DND-41 (cell line): ENCODE measurements at regions not wholly inside any gene's neighbourhood (a gene's known extent, or its start where the extent isn't known, plus 50 kb on each side); places are given as distances from the start of the nearest gene placed in this dataset.

Experiments
- ATAC-seq: fragments of 200-7000 bp; cut with Tn5 transposase; 3 replicates; pipeline ENCODE4 v1.9.1; 2021; ENCODE audit warnings: low read depth; ENCODE audit not compliant: insufficient read depth
- DNase-seq: peaks from one replicate; pipeline ENCODE4 v3.0.0-alpha.2; 2020
- H2AFZ ChIP-seq: 2 replicates; pipeline ENCODE4 v1.6.0; 2012; ENCODE audit warnings: low read depth, low read length
- H3K27ac ChIP-seq: 2 replicates; pipeline ENCODE4 v1.5.1; 2012; ENCODE audit warnings: low read length, inconsistent platforms
- H3K27me3 ChIP-seq: fragments of 200-600 bp; sonication (generic); 2 replicates; pipeline ENCODE4 v1.6.0; 2012; ENCODE audit warnings: low read length, mild to moderate bottlenecking, inconsistent platforms; ENCODE audit not compliant: insufficient read depth, poor library complexity
- H3K36me3 ChIP-seq: 2 replicates; pipeline ENCODE4 v1.5.1; 2012; ENCODE audit warnings: low read length, inconsistent platforms; ENCODE audit not compliant: insufficient read depth
- H3K4me1 ChIP-seq: 2 replicates; pipeline ENCODE4 v1.5.1; 2012; ENCODE audit warnings: mild to moderate bottlenecking, low read length; ENCODE audit not compliant: insufficient read depth
- H3K4me2 ChIP-seq: 2 replicates; pipeline ENCODE4 v1.6.0; 2012; ENCODE audit warnings: mild to moderate bottlenecking, moderate library complexity, low read length, inconsistent platforms; ENCODE audit not compliant: insufficient read depth
- H3K4me3 ChIP-seq, 2 experiments: fragments of 200-600 bp in 1 of 2; shearing (Covaris generic) in 1 of 2; 2 replicates each; pipeline ENCODE4 v1.5.1; 2012 to 2016; ENCODE audit warnings: inconsistent platforms in 2 of 2, low read length in 2 of 2, mild to moderate bottlenecking in 2 of 2, low read depth in 1 of 2, moderate library complexity in 1 of 2
- H3K79me2 ChIP-seq: 2 replicates; pipeline ENCODE4 v1.6.0; 2012; ENCODE audit warnings: low read length, inconsistent platforms; ENCODE audit not compliant: insufficient read depth
- H3K9ac ChIP-seq: 2 replicates; pipeline ENCODE4 v1.6.0; 2012; ENCODE audit warnings: low read depth, mild to moderate bottlenecking, inconsistent platforms, low read length, moderate library complexity
- H3K9me3 ChIP-seq: 2 replicates; pipeline ENCODE4 v1.5.1; 2012; ENCODE audit warnings: low read length, moderate library complexity, mild to moderate bottlenecking, inconsistent platforms; ENCODE audit not compliant: insufficient read depth, severe bottlenecking
- H4K20me1 ChIP-seq: 2 replicates; pipeline ENCODE4 v1.6.0; 2012; ENCODE audit warnings: low read length; ENCODE audit not compliant: insufficient read depth
- CTCF ChIP-seq: IDR thresholded peaks from 2 replicates; pipeline ENCODE4 v1.5.1; 2012; ENCODE audit warnings: borderline replicate concordance, low read length, moderate library complexity, mild to moderate bottlenecking; ENCODE audit not compliant: poor library complexity, severe bottlenecking; ENCODE audit errors: extremely low read depth
- EZH2 ChIP-seq: IDR thresholded peaks from 3 replicates; pipeline ENCODE4 v1.6.1; 2012; ENCODE audit warnings: borderline replicate concordance, low read depth, mild to moderate bottlenecking, moderate library complexity, low read length, inconsistent platforms; ENCODE audit not compliant: severe bottlenecking

GRCh38 chr14:97618401-97618800 is 821.2 kb downstream of the VRK1 start:
- no peak for TF ChIP-seq CTCF
- TF ChIP-seq EZH2 = no peak

GRCh38 chr14:97618917-97619690 is 821.9 kb downstream of the VRK1 start:
- Histone ChIP-seq H3K79me2 (no peaks in the 10 kb centered on the region), H3K9me3 (peaks cover 18% of the 10 kb centered on the region), H4K20me1 (no peaks in the 10 kb centered on the region), H3K4me1 (peaks cover 44% of the 10 kb centered on the region), H3K36me3 (no peaks in the 10 kb centered on the region), H3K4me2 (no peak overlapping the region), H3K9ac (peak overlapping the region; percentile 56), H3K27me3 (no peaks in the 10 kb centered on the region), H3K27ac (peak overlapping the region; percentile 83), H3K4me3 (no peak overlapping the region), H2AFZ (peak overlapping the region; percentile 52; the same call in 1 of the 2 replicates)
- ATAC-seq (0 out of 3 replicates have a peak, but pooled peaks have one; percentile 17), DNase-seq (no peak)
- TF ChIP-seq EZH2 = no peak
- TF ChIP-seq CTCF = no peak

More at GRCh38 chr14:97618401-97618800, 821.2 kb downstream of the VRK1 start:
- Histone ChIP-seq H3K4me1 (peaks cover 44% of the 10 kb centered on the region), H2AFZ (no peak overlapping the region), H3K4me2 (no peak overlapping the region), H3K9me3 (peaks cover 24% of the 10 kb centered on the region), H4K20me1 (no peaks in the 10 kb centered on the region), H3K36me3 (no peaks in the 10 kb centered on the region), H3K27me3 (no peaks in the 10 kb centered on the region), H3K79me2 (no peaks in the 10 kb centered on the region), H3K9ac (no peak overlapping the region), H3K27ac (peak overlapping the region; percentile 17; the same call in 1 of the 2 replicates), H3K4me3 (no peak overlapping the region)
- ATAC-seq = no peak
- no peak for DNase-seq

- Histone ChIP-seq H3K4me3 (peak overlapping the region in 1 of 2 experiments; percentile 47; a peak in 2 of 4 replicates), H3K4me1 (peaks cover 46% of the 10 kb centered on the region), H3K79me2 (no peaks in the 10 kb centered on the region), H3K36me3 (no peaks in the 10 kb centered on the region), H3K4me2 (peak overlapping the region; percentile 64), H3K27ac (peak overlapping the region; percentile 83), H3K27me3 (no peaks in the 10 kb centered on the region), H3K9me3 (peaks cover 9% of the 10 kb centered on the region), H3K9ac (peak overlapping the region; percentile 56), H2AFZ (peak overlapping the region; percentile 69), H4K20me1 (no peaks in the 10 kb centered on the region)
- DNase-seq (peak; percentile 26), ATAC-seq (peak; percentile 43)
- TF ChIP-seq EZH2 (no peak), CTCF (no peak)
Observed at GRCh38 chr14:97620066-97620465, 822.9 kb downstream of the VRK1 start.
